ENCODE measurements at regions not wholly inside any gene's neighbourhood (a gene's known extent, or its start where the extent isn't known, plus 50 kb on each side); places are given as distances from the start of the nearest gene placed in this dataset.

DNA sequence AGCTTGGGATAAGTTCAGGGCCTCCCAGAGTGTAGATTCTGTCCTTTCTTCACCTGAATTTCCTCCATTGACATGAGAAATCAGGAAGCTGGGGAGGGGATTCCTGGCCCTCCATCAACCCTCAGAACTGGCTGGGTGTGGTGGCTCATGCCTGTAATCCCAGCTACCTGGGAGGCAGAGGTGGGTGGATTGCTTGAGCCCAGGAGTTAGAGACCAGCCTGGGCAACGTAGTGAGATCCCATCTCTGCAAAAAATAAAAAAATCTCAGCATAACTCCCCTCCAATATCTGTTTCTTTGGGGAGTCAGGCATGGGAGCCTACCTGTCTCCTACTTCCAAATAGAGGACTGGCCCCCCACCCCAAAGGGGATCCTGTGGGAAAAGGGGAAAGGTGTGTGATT, 59.8 kb upstream of the TBX3 start:
- TF ChIP-seq, protein P1, sequence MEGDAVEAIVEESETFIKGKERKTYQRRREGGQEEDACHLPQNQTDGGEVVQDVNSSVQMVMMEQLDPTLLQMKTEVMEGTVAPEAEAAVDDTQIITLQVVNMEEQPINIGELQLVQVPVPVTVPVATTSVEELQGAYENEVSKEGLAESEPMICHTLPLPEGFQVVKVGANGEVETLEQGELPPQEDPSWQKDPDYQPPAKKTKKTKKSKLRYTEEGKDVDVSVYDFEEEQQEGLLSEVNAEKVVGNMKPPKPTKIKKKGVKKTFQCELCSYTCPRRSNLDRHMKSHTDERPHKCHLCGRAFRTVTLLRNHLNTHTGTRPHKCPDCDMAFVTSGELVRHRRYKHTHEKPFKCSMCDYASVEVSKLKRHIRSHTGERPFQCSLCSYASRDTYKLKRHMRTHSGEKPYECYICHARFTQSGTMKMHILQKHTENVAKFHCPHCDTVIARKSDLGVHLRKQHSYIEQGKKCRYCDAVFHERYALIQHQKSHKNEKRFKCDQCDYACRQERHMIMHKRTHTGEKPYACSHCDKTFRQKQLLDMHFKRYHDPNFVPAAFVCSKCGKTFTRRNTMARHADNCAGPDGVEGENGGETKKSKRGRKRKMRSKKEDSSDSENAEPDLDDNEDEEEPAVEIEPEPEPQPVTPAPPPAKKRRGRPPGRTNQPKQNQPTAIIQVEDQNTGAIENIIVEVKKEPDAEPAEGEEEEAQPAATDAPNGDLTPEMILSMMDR (conservative IDR thresholded peaks at IDR 0.05 in 1 of 2, IDR thresholded peaks at IDR 0.05 in 1 of 2; ENCODE audit: low read depth in 1 of 2, low read length in 2 of 2) = no peak
- TF ChIP-seq EZH2 (IDR thresholded peaks at IDR 0.05; ENCODE audit: low read length, missing control alignments) = no peak

Measured in fibroblast of lung (primary cell).